ENCODE measurements at regions not wholly inside any gene's neighbourhood (a gene's known extent, or its start where the extent isn't known, plus 50 kb on each side); places are given as distances from the start of the nearest gene placed in this dataset.

DNA sequence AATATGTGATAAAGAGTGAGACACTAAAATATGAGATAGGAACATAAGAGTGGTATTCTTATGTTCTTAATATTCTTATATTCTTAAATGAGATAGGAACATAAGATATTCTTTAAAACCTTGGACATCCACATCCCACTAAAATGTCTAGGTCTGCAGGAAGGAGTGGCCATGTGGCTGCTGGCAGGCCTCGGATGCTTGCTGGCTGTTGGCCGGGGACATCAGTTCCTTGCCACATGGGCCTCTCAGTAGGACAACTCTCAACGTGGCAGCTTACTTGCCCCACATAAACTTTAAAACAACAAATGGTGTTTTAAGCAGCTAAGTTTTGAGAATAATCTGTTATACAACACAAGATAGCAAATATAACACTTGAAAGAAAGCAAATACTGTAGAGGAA is 240.1 kb downstream of the CASP12 start:
- H3K4me1 ChIP-seq (ENCODE audit: control insufficient read depth, insufficient read depth, low read length): no peaks in the 10 kb centered on the region
- H2AK9ac ChIP-seq (replicated peaks; ENCODE audit: low read depth, low read length, poor library complexity): no peak overlapping the region
- no peak for DNase-seq
- intact Hi-C loops (cut with micrococcal nuclease): no loop called here
- no peaks in the 10 kb centered on the region for H4K20me1 ChIP-seq (ENCODE audit: insufficient read depth, low read length)
- H2BK120ac ChIP-seq (ENCODE audit: low read depth, low read length): no peak overlapping the region
- no peak overlapping the region for H3K56ac ChIP-seq (ENCODE audit: extremely low read depth, insufficient read depth, low read length)
- no peak overlapping the region for H3K18ac ChIP-seq (ENCODE audit: low read depth, low read length)
- ChIA-PET POLR2A (ENCODE audit: unreplicated experiment) (no interaction called here), CTCF (no interaction called here)
- no peak overlapping the region for H3K14ac ChIP-seq (replicated peaks; ENCODE audit: low read depth, low read length)
- no peak overlapping the region for H3K4me2 ChIP-seq (ENCODE audit: low read depth, low read length)
- no peak overlapping the region for H3K23ac ChIP-seq (ENCODE audit: low read depth, low read length)
- ATAC-seq (ENCODE audit: low read depth): no peak
- H4K91ac ChIP-seq (ENCODE audit: insufficient read depth, low read depth, low read length): no peak overlapping the region
- H3K27ac ChIP-seq (ENCODE audit: insufficient read depth, low read length): no peak overlapping the region
- H2AK5ac ChIP-seq (ENCODE audit: low read depth, low read length): no peak overlapping the region
- H3K9me1 ChIP-seq (ENCODE audit: insufficient read depth, low read length): no peaks in the 10 kb centered on the region
- H3K27me3 ChIP-seq (ENCODE audit: control insufficient read depth, insufficient read depth, low read length): no peaks in the 10 kb centered on the region
- H4K8ac ChIP-seq (ENCODE audit: low read depth in 2 of 2, low read length in 2 of 2): no peak overlapping the region
- TF ChIP-seq SMC3 (IDR thresholded peaks at IDR 0.05; ENCODE audit: low read depth, low read length) (no peak), RAD21 (IDR thresholded peaks at IDR 0.05; ENCODE audit: low read length) (no peak), MAFK (IDR thresholded peaks at IDR 0.05; ENCODE audit: low read depth, low read length) (no peak)
- H3K36me3 ChIP-seq (ENCODE audit: control insufficient read depth, insufficient read depth, low read length): no peaks in the 10 kb centered on the region
- no peak overlapping the region for H4K5ac ChIP-seq (ENCODE audit: low read depth, low read length)
- in situ Hi-C loops (cut with MboI; ENCODE audit: low sequenced_read_pairs): no loop called here
- H2BK5ac ChIP-seq (ENCODE audit: low read depth, low read length, poor library complexity, severe bottlenecking): no peak overlapping the region
- H3K79me1 ChIP-seq (ENCODE audit: low read depth in 1 of 2, low read length in 2 of 2): no peaks in the 10 kb centered on the region
- no peak overlapping the region for H3K4ac ChIP-seq (ENCODE audit: low read depth, low read length)
- dilution Hi-C loops (cut with HindIII; ENCODE audit: low sequenced_read_pairs, unreplicated experiment): no loop called here
- no peak overlapping the region for H2BK20ac ChIP-seq (ENCODE audit: low read depth, low read length)
- H3K9me3 ChIP-seq (ENCODE audit: control insufficient read depth, insufficient read depth, low read length): no peaks in the 10 kb centered on the region
- no peak overlapping the region for H3K4me3 ChIP-seq (ENCODE audit: insufficient read depth, low read depth, low read length)
- no TSS peak for BruUV-seq (replicated peaks)
- H3K9ac ChIP-seq (ENCODE audit: low read depth, low read length): no peak overlapping the region
- no CpG with 5 or more reads among the region's 3 CpGs for WGBS, 2 experiments (ENCODE audit: extremely low coverage in 2 of 2, insufficient read length in 1 of 2)
- H2BK15ac ChIP-seq (ENCODE audit: low read depth, low read length): no peak overlapping the region
- H2AFZ ChIP-seq (replicated peaks; ENCODE audit: low read length, poor library complexity): no peak overlapping the region

Measured in IMR-90 (cell line).